ENCODE measurements at regions not wholly inside any gene's neighbourhood (a gene's known extent, or its start where the extent isn't known, plus 50 kb on each side); places are given as distances from the start of the nearest gene placed in this dataset.
A peak's percentile ranks its signal among the peaks of the same experiment; 100 is the strongest.

GRCh38 chr13:73300718-73301425 is 242.1 kb downstream of the KLF5 start:
- DNase-seq (ENCODE audit: extremely low spot score, unreplicated experiment), result no peak
- H3K4me3 Mint-ChIP-seq, result no peak overlapping the region
- no peaks in the 10 kb centered on the region for H3K27me3 Mint-ChIP-seq
- no peaks in the 10 kb centered on the region for H3K36me3 Mint-ChIP-seq
- H3K9me3 Mint-ChIP-seq, result no peaks in the 10 kb centered on the region
- no peaks in the 10 kb centered on the region for H3K4me1 Mint-ChIP-seq (ENCODE audit: unreplicated experiment)
- no peak overlapping the region for H3K27ac Mint-ChIP-seq
- no peak for TF ChIP-seq CTCF (conservative IDR thresholded peaks at IDR 0.05)

GRCh38 chr13:73299787-73300186 is 241.0 kb downstream of the KLF5 start:
- no peak overlapping the region for H3K27ac Mint-ChIP-seq

DNA sequence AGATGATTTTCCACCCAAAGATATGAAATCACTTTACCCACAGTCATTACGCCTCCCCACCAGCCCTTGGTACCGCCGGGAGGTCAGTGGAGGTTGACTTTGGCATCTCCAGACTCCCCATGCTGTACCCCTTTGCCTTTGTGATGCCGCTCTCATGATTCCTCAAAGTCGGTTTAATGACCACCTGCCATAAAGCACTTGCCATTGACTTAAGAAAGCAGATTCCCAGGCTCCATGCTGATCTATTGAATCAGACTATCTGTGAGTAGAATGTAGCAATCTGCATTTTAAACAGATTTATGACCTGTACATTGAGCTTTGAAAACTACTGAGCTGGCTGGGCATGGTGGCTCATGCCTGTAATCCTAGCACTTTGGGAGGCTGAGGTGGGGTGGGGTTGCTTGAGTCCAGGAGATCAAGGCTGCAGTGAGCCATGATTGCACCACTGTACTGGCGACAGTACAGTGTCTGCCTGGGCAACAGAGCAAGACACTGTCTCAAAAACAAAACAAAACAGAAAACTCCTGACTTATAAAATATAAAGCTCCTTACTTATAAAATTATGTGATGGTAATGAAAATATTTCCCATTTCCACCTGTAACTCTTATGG is 235.2 kb downstream of the KLF5 start:
- no peak for DNase-seq (ENCODE audit: extremely low spot score, unreplicated experiment)
- Mint-ChIP-seq H3K36me3 (no peaks in the 10 kb centered on the region), H3K27ac (no peak overlapping the region), H3K9me3 (peaks cover 3% of the 10 kb centered on the region), H3K27me3 (no peaks in the 10 kb centered on the region), H3K4me3 (no peak overlapping the region), H3K4me1 (ENCODE audit: unreplicated experiment) (peaks cover 3% of the 10 kb centered on the region)
- TF ChIP-seq CTCF (conservative IDR thresholded peaks at IDR 0.05), result no peak

More at GRCh38 chr13:73299787-73300186, 241.0 kb downstream of the KLF5 start:
- no peak for TF ChIP-seq CTCF (conservative IDR thresholded peaks at IDR 0.05)
- DNase-seq (ENCODE audit: extremely low spot score, unreplicated experiment), result no peak
- Mint-ChIP-seq H3K4me3 (no peak overlapping the region), H3K9me3 (no peaks in the 10 kb centered on the region), H3K4me1 (ENCODE audit: unreplicated experiment) (no peaks in the 10 kb centered on the region), H3K36me3 (no peaks in the 10 kb centered on the region), H3K27me3 (no peaks in the 10 kb centered on the region)

DNA sequence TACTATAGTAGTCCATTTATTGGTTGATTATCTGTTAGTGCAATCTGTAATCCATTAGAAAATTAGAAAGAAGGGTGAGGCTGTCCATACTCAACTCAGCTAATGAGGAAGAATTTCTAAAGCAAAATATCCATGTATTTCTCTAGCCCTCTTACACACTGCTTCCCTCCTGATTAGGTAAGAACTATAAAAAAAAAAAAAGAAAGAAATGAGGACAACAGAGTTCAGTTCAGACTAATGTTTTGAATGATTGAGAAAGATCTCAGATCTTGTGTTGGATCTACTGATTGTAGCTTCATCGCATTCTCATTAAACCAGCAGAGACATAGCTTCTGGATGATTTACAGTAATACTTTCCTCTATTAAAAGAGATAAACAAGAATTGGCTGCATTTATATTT is 233.3 kb downstream of the KLF5 start:
- peaks cover 9% of the 10 kb centered on the region for H3K4me1 Mint-ChIP-seq (ENCODE audit: unreplicated experiment)
- peaks cover 11% of the 10 kb centered on the region for H3K9me3 Mint-ChIP-seq
- H3K27ac Mint-ChIP-seq, result peak overlapping the region; percentile 56

DNA sequence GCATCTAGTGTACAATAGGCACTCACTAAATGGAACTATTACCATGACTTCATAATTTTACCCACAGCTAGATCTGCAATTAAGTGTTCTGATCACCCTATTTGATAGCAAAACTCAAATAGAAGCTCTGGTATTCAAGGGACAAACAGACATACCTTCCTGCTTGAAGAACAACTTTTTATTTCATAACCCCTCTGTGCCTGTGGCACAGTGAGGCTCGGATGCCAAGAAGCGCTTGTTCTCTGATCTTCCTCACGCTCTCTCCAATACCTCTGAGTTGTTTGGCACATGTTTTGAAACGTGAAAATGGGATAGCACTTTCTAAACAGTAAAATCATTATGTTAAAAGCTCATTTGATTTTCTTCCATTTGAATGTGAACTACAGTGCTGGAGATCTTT is 232.0 kb downstream of the KLF5 start:
- H3K27me3 Mint-ChIP-seq, result no peaks in the 10 kb centered on the region

More for the DNA sequence above, 233.3 kb downstream of the KLF5 start:
- DNase-seq (ENCODE audit: extremely low spot score, unreplicated experiment), result no peak
- TF ChIP-seq CTCF (conservative IDR thresholded peaks at IDR 0.05), result no peak
- no peaks in the 10 kb centered on the region for H3K27me3 Mint-ChIP-seq
- H3K4me3 Mint-ChIP-seq, result no peak overlapping the region
- H3K36me3 Mint-ChIP-seq, result peaks cover 3% of the 10 kb centered on the region

More for the DNA sequence above, 232.0 kb downstream of the KLF5 start:
- H3K9me3 Mint-ChIP-seq, result peaks cover 18% of the 10 kb centered on the region
- TF ChIP-seq CTCF (conservative IDR thresholded peaks at IDR 0.05), result no peak
- H3K4me3 Mint-ChIP-seq, result no peak overlapping the region
- H3K4me1 Mint-ChIP-seq (ENCODE audit: unreplicated experiment), result peaks cover 9% of the 10 kb centered on the region
- no peak for DNase-seq (ENCODE audit: extremely low spot score, unreplicated experiment)
- peaks cover 3% of the 10 kb centered on the region for H3K36me3 Mint-ChIP-seq
- peak overlapping the region; percentile 2 for H3K27ac Mint-ChIP-seq

Data from type B pancreatic cell (in vitro differentiated cells).